Chondrocyte (in vitro differentiated cells): ENCODE measurements at regions not wholly inside any gene's neighbourhood (a gene's known extent, or its start where the extent isn't known, plus 50 kb on each side); places are given as distances from the start of the nearest gene placed in this dataset.
"Not testable (repeated sequence)": the region's sequence is repeated elsewhere in the genome, so short reads cannot be mapped to it uniquely, and the experiment has no call there.

Experiments
- DNase-seq: peaks from one replicate; pipeline ENCODE4 v3.0.0; 2021; ENCODE audit warnings: mixed read lengths, low spot score
- H3K27ac Mint-ChIP-seq: one replicate; pipeline ENCODE4 v1.8.0; 2021; ENCODE audit warnings: mild to moderate bottlenecking, moderate library complexity, mixed read lengths; ENCODE audit not compliant: unreplicated experiment
- H3K27me3 Mint-ChIP-seq: 2 replicates; pipeline ENCODE4 v1.8.0; 2021; ENCODE audit warnings: low read depth, mixed read lengths
- H3K36me3 Mint-ChIP-seq: 2 replicates; pipeline ENCODE4 v1.8.0; 2021; ENCODE audit warnings: low read depth, mixed read lengths
- H3K4me1 Mint-ChIP-seq: 2 replicates; pipeline ENCODE4 v1.8.0; 2021; ENCODE audit warnings: low read depth, mild to moderate bottlenecking, mixed read lengths
- H3K4me3 Mint-ChIP-seq: one replicate; pipeline ENCODE4 v1.8.0; 2021; ENCODE audit warnings: mild to moderate bottlenecking, moderate library complexity, mixed read lengths; ENCODE audit not compliant: unreplicated experiment
- H3K9me3 Mint-ChIP-seq: 2 replicates; pipeline ENCODE4 v1.8.0; 2021; ENCODE audit warnings: low read depth, mixed read lengths
- TF ChIP-seq, protein P1 (sequence below): fragments of 200-600 bp; sonication (generic); IDR thresholded peaks from 2 replicates; pipeline ENCODE4 v1.5.0; 2021; ENCODE audit warnings: antibody characterized with exemption, mild to moderate bottlenecking, moderate library complexity

DNA sequence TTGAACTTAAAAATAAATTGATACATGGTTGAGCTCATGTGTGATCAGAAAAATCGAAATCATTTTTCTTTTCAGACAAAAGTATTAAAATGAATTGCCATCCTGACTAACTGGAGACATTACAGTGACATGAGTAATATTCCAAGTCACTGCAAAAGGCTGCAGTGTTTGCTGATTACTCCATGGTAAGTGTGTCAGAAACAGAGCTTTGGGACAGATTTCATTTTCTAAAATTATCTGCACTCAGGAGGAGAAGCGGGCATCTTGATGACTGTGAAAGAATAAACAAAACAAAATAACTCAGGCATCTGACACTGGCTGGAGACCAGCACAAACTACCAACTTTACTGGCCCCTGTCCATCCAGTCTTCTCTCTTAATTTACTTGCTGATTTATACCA is 312.3 kb upstream of the PIK3C3 start:
- H3K27ac Mint-ChIP-seq = no peak overlapping the region
- peaks cover 10% of the 10 kb centered on the region for H3K4me1 Mint-ChIP-seq
- peaks cover 1% of the 10 kb centered on the region for H3K27me3 Mint-ChIP-seq
- no peaks in the 10 kb centered on the region for H3K36me3 Mint-ChIP-seq
- TF ChIP-seq, protein P1, sequence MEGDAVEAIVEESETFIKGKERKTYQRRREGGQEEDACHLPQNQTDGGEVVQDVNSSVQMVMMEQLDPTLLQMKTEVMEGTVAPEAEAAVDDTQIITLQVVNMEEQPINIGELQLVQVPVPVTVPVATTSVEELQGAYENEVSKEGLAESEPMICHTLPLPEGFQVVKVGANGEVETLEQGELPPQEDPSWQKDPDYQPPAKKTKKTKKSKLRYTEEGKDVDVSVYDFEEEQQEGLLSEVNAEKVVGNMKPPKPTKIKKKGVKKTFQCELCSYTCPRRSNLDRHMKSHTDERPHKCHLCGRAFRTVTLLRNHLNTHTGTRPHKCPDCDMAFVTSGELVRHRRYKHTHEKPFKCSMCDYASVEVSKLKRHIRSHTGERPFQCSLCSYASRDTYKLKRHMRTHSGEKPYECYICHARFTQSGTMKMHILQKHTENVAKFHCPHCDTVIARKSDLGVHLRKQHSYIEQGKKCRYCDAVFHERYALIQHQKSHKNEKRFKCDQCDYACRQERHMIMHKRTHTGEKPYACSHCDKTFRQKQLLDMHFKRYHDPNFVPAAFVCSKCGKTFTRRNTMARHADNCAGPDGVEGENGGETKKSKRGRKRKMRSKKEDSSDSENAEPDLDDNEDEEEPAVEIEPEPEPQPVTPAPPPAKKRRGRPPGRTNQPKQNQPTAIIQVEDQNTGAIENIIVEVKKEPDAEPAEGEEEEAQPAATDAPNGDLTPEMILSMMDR = no peak
- H3K9me3 Mint-ChIP-seq = no peaks in the 10 kb centered on the region
- no peak for DNase-seq
- H3K4me3 Mint-ChIP-seq = no peak overlapping the region

DNA sequence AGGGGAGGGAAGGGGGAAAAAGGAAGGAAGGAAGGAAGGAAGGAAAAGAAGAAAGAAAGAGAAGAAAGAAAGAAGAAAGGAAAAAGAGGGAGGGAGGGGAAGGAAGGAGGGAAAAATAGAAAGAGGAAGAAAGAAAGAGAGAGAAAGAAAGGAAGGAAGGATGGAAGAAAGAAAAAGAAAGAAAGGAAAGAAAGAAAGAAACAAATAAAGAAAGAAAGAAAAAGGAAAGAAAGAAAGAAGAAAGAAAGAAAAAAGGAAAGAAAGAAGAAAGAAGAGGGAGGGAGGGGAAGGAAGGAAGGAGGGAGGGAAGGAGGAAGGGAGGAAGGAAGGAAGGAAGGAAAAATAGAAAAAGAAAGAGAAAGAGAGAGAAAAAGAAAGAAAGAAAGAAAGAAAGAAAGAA is 315.8 kb upstream of the PIK3C3 start:
- peaks cover 2% of the 10 kb centered on the region for H3K36me3 Mint-ChIP-seq
- H3K4me1 Mint-ChIP-seq = peaks cover 7% of the 10 kb centered on the region
- no peak overlapping the region for H3K27ac Mint-ChIP-seq
- peaks cover 1% of the 10 kb centered on the region for H3K27me3 Mint-ChIP-seq
- TF ChIP-seq, protein P1 = no peak
- no peak for DNase-seq
- H3K4me3 Mint-ChIP-seq = no peak overlapping the region
- peaks cover 3% of the 10 kb centered on the region for H3K9me3 Mint-ChIP-seq

DNA sequence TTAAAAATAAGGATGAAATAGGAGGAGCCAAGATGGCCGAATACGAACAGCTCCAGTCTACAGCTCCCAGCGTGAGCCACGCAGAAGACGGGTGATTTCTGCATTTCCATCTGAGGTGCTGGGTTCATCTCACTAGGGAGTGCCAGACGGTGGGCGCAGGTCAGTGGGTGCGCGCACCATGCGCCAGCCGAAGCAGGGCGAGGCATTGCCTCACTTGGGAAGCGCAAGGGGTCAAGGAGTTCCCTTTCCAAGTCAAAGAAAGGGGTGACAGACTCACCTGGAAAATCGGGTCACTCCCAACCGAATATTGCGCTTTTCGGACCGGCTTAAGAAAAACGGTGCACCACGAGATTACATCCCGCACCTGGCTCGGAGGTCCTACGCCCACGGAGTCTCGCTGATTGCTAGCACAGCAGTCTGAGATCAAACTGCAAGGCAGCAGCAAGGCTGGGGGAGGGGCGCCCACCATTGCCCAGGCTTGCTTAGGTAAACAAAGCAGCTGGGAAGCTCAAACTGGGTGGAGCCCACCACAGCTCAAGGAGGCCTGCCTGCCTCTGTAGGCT is 323.2 kb upstream of the PIK3C3 start:
- Mint-ChIP-seq H3K27ac (peak overlapping the region; percentile 85), H3K4me3 (peak overlapping the region; percentile 92)

DNA sequence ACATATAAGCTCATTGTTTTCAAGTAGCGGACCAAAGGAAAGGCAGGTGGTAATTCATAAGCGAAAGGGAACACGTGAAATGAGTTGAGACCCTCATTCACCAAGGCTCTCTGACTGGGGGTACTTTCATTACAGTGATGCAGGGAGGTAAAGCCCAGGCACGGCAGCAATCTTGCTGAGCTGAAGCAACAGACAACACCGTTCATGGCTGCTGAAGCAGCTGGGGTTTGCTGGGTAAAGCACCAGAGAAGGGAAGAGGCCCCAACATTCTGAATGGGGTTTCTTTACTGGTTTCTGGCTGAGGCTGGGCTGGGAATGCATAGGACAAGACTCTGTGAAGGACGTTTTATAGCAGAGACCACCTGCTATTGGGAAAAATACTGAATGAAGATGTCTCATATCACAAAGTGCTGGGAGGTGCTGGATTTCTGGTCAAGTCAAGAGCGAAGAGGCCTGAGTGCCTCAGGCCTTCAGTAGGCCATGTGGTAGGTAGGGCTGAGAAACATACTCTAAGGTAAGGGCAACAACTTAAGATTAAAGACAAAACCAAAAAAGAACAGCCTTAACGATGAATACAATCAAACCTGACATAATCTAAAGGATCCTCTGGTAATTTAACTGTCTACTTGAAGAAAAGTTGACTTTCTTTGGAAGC is 324.7 kb upstream of the PIK3C3 start:
- Mint-ChIP-seq H3K27me3 (no peaks in the 10 kb centered on the region), H3K4me3 (peak overlapping the region; percentile 92), H3K36me3 (peaks cover 2% of the 10 kb centered on the region), H3K4me1 (peaks cover 37% of the 10 kb centered on the region), H3K9me3 (peaks cover 7% of the 10 kb centered on the region), H3K27ac (no peak overlapping the region)
- no peak for DNase-seq
- TF ChIP-seq, protein P1 = no peak

More for the DNA sequence above, 323.2 kb upstream of the PIK3C3 start:
- H3K9me3 Mint-ChIP-seq, H3K36me3 Mint-ChIP-seq, H3K27me3 Mint-ChIP-seq, DNase-seq: not testable (repeated sequence)
- H3K4me1 Mint-ChIP-seq = peaks cover 25% of the 10 kb centered on the region

DNA sequence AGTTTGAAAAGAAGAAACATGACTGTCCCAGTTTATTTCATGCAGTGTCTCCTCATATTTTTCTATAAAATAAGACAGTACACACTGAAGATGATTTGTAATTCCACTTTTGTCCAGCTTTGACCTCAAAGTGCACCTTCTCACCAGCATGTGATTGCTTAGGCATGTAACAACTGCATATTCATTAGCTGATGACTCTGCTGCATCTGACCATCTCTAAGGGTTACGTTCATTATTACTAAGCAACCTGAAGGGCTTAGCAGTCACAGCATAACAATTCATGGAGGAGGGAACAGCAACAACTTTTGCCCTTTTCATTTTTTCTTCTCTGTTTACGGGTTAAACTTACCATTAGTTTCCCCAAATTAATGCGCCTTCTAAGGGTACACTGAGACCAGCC is 330.6 kb upstream of the PIK3C3 start:
- no peaks in the 10 kb centered on the region for H3K36me3 Mint-ChIP-seq
- H3K4me3 Mint-ChIP-seq = no peak overlapping the region
- no peaks in the 10 kb centered on the region for H3K9me3 Mint-ChIP-seq
- H3K27me3 Mint-ChIP-seq = no peaks in the 10 kb centered on the region
- peaks cover 36% of the 10 kb centered on the region for H3K4me1 Mint-ChIP-seq
- DNase-seq = no peak
- H3K27ac Mint-ChIP-seq = no peak overlapping the region
- TF ChIP-seq, protein P1 = no peak

DNA sequence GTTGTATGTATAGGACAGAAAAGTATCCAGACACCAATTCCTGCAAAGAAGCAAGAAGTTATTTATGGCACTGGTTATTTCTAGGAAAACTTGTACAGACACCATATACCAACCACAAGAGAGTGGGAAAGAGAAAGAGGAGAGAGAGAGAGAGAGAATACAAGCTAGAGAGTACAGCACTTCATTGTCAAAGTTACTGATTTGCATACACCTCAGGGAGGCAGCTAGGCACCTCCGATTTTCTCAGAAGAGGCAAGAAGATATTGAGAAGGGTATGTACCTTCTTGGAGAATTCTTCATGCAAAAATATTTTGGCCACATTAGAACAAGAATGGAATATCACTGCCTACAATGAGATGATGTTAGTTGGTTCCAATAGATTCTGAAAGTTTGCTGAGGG is 333.9 kb upstream of the PIK3C3 start:
- Mint-ChIP-seq H3K9me3 (no peaks in the 10 kb centered on the region), H3K27me3 (no peaks in the 10 kb centered on the region), H3K36me3 (no peaks in the 10 kb centered on the region), H3K4me3 (no peak overlapping the region), H3K4me1 (peaks cover 25% of the 10 kb centered on the region), H3K27ac (peak overlapping the region; percentile 1)
- TF ChIP-seq, protein P1 = no peak
- DNase-seq = no peak
